Erythroblast (primary cell): ENCODE measurements at regions not wholly inside any gene's neighbourhood (a gene's known extent, or its start where the extent isn't known, plus 50 kb on each side); places are given as distances from the start of the nearest gene placed in this dataset.

Source experiments
- GATA1 ChIP-seq: IDR thresholded peaks from 2 replicates; pipeline ENCODE4 v1.6.1; 2011; ENCODE audit warnings: low read depth, mild to moderate bottlenecking, control low read depth, low read length, moderate library complexity
- POLR2A ChIP-seq: IDR thresholded peaks from 2 replicates; pipeline ENCODE4 v1.6.1; 2011; ENCODE audit warnings: mild to moderate bottlenecking, low read length

DNA sequence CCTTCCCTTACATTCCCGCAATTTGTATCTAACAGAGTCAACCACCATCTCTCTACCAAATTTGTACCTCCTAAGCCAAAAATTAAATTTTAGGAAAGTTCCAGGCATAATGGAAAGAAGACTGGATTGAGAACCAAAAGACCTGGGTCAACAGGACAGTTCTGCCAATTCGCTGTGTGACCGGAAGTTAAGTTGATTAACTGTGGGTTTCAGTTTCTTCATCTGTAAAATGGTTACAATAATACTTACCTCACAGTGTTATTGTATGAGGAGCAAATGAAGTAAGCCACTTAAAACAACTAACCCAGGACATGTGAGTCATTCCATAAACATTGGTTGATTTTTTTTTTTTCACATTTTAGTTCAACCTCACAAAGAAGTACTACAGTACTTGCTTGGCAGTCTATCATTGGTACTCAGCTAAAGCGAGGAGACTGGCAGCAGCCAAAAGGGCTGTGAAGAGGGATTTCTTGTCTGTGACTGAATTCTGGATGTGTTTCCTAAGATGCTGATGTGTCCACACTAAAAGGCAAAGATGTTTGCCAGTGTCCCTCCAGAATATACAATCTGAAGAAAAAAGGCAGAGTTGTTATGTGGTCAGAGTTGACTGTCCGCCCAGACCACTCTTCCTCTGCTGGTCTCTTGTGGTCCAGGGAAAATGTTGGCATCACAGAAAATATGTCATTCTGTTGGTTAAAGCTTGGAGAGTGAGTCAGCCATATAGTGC, 198.6 kb downstream of the TLE1 start:
- no peak for TF ChIP-seq POLR2A
- no peak for TF ChIP-seq GATA1
